CD4-positive, alpha-beta T cell (primary cell): ENCODE measurements at regions not wholly inside any gene's neighbourhood (a gene's known extent, or its start where the extent isn't known, plus 50 kb on each side); places are given as distances from the start of the nearest gene placed in this dataset.

Experiments
- ATAC-seq: fragments of 200-7000 bp; cut with Tn5 transposase; one replicate; pipeline ENCODE4 v1.10.0; 2022; ENCODE audit warnings: mild to moderate bottlenecking; ENCODE audit not compliant: poor library complexity
- CTCF ChIA-PET: fragments of 350-600 bp; sonication (Branson Sonifier 250); formaldehyde crosslinking; loops from one replicate; lab custom pipeline; 2021; ENCODE audit warnings: antibody characterized with exemption, inconsistent platforms; lab: Charles Lee
- POLR2A ChIA-PET: fragments of 350-600 bp; sonication (Branson Sonifier 250); formaldehyde crosslinking; loops from one replicate; lab custom pipeline; 2021; ENCODE audit warnings: antibody characterized with exemption, inconsistent platforms; lab: Charles Lee
- DNase-seq, 14 experiments: peaks; one replicate each; pipeline ENCODE4 v3.0.0-alpha.2; 2013 to 2020; ENCODE audit warnings: mixed read lengths in 2 of 14
- H3K27ac ChIP-seq, 2 donors: one replicate each; pipeline versions ENCODE4 v1.5.1 to v1.7.0; 2013; ENCODE audit warnings: low read length in 2 of 2, low read depth in 1 of 2, mild to moderate bottlenecking in 1 of 2
- H3K27me3 ChIP-seq, 2 experiments: 1 replicate in 1 of 2; 2 replicates in 1 of 2; pipeline versions ENCODE4 v1.6.1 to v1.7.0; 2013; ENCODE audit warnings: low read length in 2 of 2, control low read depth in 1 of 2, mild to moderate bottlenecking in 1 of 2, moderate library complexity in 1 of 2; ENCODE audit not compliant: insufficient read depth in 2 of 2, control insufficient read depth in 1 of 2
- H3K36me3 ChIP-seq: one replicate; pipeline ENCODE4 v1.6.1; 2013; ENCODE audit warnings: low read length, control low read depth; ENCODE audit not compliant: insufficient read depth
- H3K4me1 ChIP-seq: one replicate; pipeline ENCODE4 v1.6.1; 2013; ENCODE audit warnings: low read length, control low read depth; ENCODE audit not compliant: insufficient read depth
- H3K4me3 ChIP-seq: one replicate; pipeline ENCODE4 v1.5.1; 2013; ENCODE audit warnings: mild to moderate bottlenecking, low read length, moderate library complexity
- H3K9me3 ChIP-seq, 2 experiments: 1 replicate in 1 of 2; 2 replicates in 1 of 2; pipeline versions ENCODE4 v1.6.1 to v1.7.0; 2013; ENCODE audit warnings: low read length in 2 of 2, mild to moderate bottlenecking in 2 of 2, control low read depth in 1 of 2, moderate library complexity in 1 of 2; ENCODE audit not compliant: control insufficient read depth in 1 of 2, insufficient read depth in 1 of 2
- H3K27ac Mint-ChIP-seq: one replicate; pipeline ENCODE4 v1.8.0; 2020; ENCODE audit warnings: mixed read lengths
- H3K27me3 Mint-ChIP-seq: one replicate; pipeline ENCODE4 v1.8.0; 2021; ENCODE audit warnings: mixed read lengths
- H3K36me3 Mint-ChIP-seq: one replicate; pipeline ENCODE4 v1.8.0; 2021; ENCODE audit warnings: low read depth, mixed read lengths
- H3K4me1 Mint-ChIP-seq: one replicate; pipeline ENCODE4 v1.8.0; 2021; ENCODE audit warnings: low read depth, mixed read lengths
- H3K4me3 Mint-ChIP-seq: one replicate; pipeline ENCODE4 v1.8.0; 2020; ENCODE audit warnings: mild to moderate bottlenecking, mixed read lengths
- H3K9me3 Mint-ChIP-seq: one replicate; pipeline ENCODE4 v1.8.0; 2020; ENCODE audit warnings: mixed read lengths
- CTCF ChIP-seq: fragments of 200-600 bp; IDR thresholded peaks from one replicate; pipeline ENCODE4 v1.8.0; 2022; ENCODE audit warnings: antibody characterized with exemption, mild to moderate bottlenecking
- intact Hi-C, 2 experiments: fragments of 100-400 bp; cut with DNase I in 1 of 2; cut with micrococcal nuclease in 1 of 2; formaldehyde crosslinking; loops; one replicate each; pipeline versions ENCODE4 v1.15.1 to v1.9.0; 2023 to 2025; cut with DNase I, micrococcal nuclease

- CTCF ChIA-PET = no interaction called here
- Mint-ChIP-seq H3K4me1 (no peaks in the 10 kb centered on the region), H3K36me3 (no peaks in the 10 kb centered on the region), H3K4me3 (no peak overlapping the region), H3K27me3 (no peaks in the 10 kb centered on the region), H3K9me3 (no peaks in the 10 kb centered on the region), H3K27ac (no peak overlapping the region)
- no peak for TF ChIP-seq CTCF
- ATAC-seq (no peak), DNase-seq (peak in 2 of 14 experiments; percentile 6 to 17)
- no peaks in the 10 kb centered on the region for H3K27me3 ChIP-seq
- H3K4me1 ChIP-seq = no peaks in the 10 kb centered on the region
- H3K9me3 ChIP-seq = peaks cover 0 to 3% of the 10 kb centered on the region in 2 experiments
- H3K36me3 ChIP-seq = no peaks in the 10 kb centered on the region
- no peak overlapping the region for H3K27ac ChIP-seq
- H3K4me3 ChIP-seq = no peak overlapping the region
- intact Hi-C loops = no loop called here
- POLR2A ChIA-PET = no interaction called here
These were observed 83.0 kb upstream of the PRLR start for GRCh38 chr5:35313291-35313690.

GRCh38 chr5:35312267-35312666, 82.0 kb upstream of the PRLR start:
- no peak overlapping the region for H3K4me3 ChIP-seq
- H3K36me3 ChIP-seq = no peaks in the 10 kb centered on the region
- Mint-ChIP-seq H3K27me3 (no peaks in the 10 kb centered on the region), H3K27ac (no peak overlapping the region), H3K4me1 (no peaks in the 10 kb centered on the region), H3K9me3 (no peaks in the 10 kb centered on the region), H3K36me3 (no peaks in the 10 kb centered on the region), H3K4me3 (no peak overlapping the region)
- ChIA-PET CTCF (no interaction called here), POLR2A (no interaction called here)
- H3K27me3 ChIP-seq = no peaks in the 10 kb centered on the region
- no peak overlapping the region for H3K27ac ChIP-seq
- no peak for DNase-seq
- H3K4me1 ChIP-seq = no peaks in the 10 kb centered on the region
- ATAC-seq = no peak
- H3K9me3 ChIP-seq = peaks cover 0 to 3% of the 10 kb centered on the region in 2 experiments
- TF ChIP-seq CTCF = no peak
- intact Hi-C loops = no loop called here

- POLR2A ChIA-PET = no interaction called here
- H3K4me1 Mint-ChIP-seq = no peaks in the 10 kb centered on the region
- peaks cover 0 to 6% of the 10 kb centered on the region in 2 experiments for H3K27me3 ChIP-seq
- H3K27ac ChIP-seq = no peak overlapping the region
- H3K36me3 Mint-ChIP-seq = no peaks in the 10 kb centered on the region
- DNase-seq (no peak), ATAC-seq (no peak)
- CTCF ChIA-PET = no interaction called here
- no peaks in the 10 kb centered on the region for H3K4me1 ChIP-seq
- no peak for TF ChIP-seq CTCF
- H3K4me3 Mint-ChIP-seq = no peak overlapping the region
- H3K27ac Mint-ChIP-seq = no peak overlapping the region
- H3K9me3 Mint-ChIP-seq = no peaks in the 10 kb centered on the region
- no peak overlapping the region for H3K4me3 ChIP-seq
- intact Hi-C loops = no loop called here
- no peaks in the 10 kb centered on the region for H3K9me3 ChIP-seq
- peaks cover 8% of the 10 kb centered on the region for H3K27me3 Mint-ChIP-seq
- no peaks in the 10 kb centered on the region for H3K36me3 ChIP-seq
These were observed 79.3 kb upstream of the PRLR start for GRCh38 chr5:35309365-35310130.
